Kidney (tissue), 13 donors: ENCODE measurements at regions not wholly inside any gene's neighbourhood (a gene's known extent, or its start where the extent isn't known, plus 50 kb on each side); places are given as distances from the start of the nearest gene placed in this dataset.

Source experiments
- DNase-seq, 5 donors: peaks; one replicate each; pipeline ENCODE4 v3.0.0-alpha.2; 2013 to 2020
- FAIRE-seq: peaks from 2 replicates; lab custom pipeline; 2012; peaks lifted over from hg19 to GRCh38; lab: Jason Lieb, UNC
- H3K27ac ChIP-seq, 2 donors: one replicate each; pipeline ENCODE4 v1.7.0; 2013; ENCODE audit warnings: low read depth in 2 of 2, low read length in 2 of 2, inconsistent platforms in 1 of 2
- H3K27me3 ChIP-seq: one replicate; pipeline ENCODE4 v1.7.1; 2013; ENCODE audit warnings: low read length, inconsistent platforms; ENCODE audit not compliant: control insufficient read depth, insufficient read depth
- H3K36me3 ChIP-seq, 3 donors: one replicate each; pipeline versions ENCODE4 v1.7.0 to v1.7.1; 2013; ENCODE audit warnings: low read length in 3 of 3, control low read depth in 1 of 3, inconsistent platforms in 1 of 3; ENCODE audit not compliant: insufficient read depth in 3 of 3, control insufficient read depth in 2 of 3
- H3K4me1 ChIP-seq, 3 donors: one replicate each; pipeline versions ENCODE4 v1.7.0 to v1.7.1; 2013; ENCODE audit warnings: low read length in 3 of 3, inconsistent platforms in 1 of 3, low read depth in 1 of 3; ENCODE audit not compliant: control insufficient read depth in 2 of 3, insufficient read depth in 2 of 3
- H3K4me3 ChIP-seq, 3 donors: one replicate each; pipeline versions ENCODE4 v1.7.0 to v1.8.1; 2013; ENCODE audit warnings: low read length in 3 of 3, control low read depth in 1 of 3, inconsistent platforms in 1 of 3
- H3K9ac ChIP-seq, 3 donors: one replicate each; pipeline versions ENCODE4 v1.7.0 to v1.7.1; 2013; ENCODE audit warnings: low read length in 3 of 3, control low read depth in 1 of 3, inconsistent platforms in 1 of 3
- H3K9me3 ChIP-seq, 3 donors: one replicate each; pipeline versions ENCODE4 v1.7.0 to v1.7.1; 2013; ENCODE audit warnings: low read length in 3 of 3, control low read depth in 1 of 3, inconsistent platforms in 1 of 3; ENCODE audit not compliant: control insufficient read depth in 2 of 3, insufficient read depth in 1 of 3
- intact Hi-C: fragments of 100-400 bp; cut with DNase I; formaldehyde crosslinking; loops from one replicate; pipeline ENCODE4 v1.11.1; 2022
- TF ChIP-seq, protein P1 (sequence below): IDR thresholded peaks from 3 replicates; pipeline ENCODE4 v1.5.1; 2012; ENCODE audit warnings: mild to moderate bottlenecking, moderate library complexity, borderline replicate concordance; ENCODE audit not compliant: insufficient read depth; ENCODE audit errors: extremely low read depth
- donor health status: control.
- donor health status: control.
- donor health status: control.
- donor health status: control.
- donor health status: control.
- donor health status: DM: yes; HTN: yes; CAD: no.
- donor health status: Normal renal cell carcinoma (clear cell type).

- DNase-seq (no peak), FAIRE-seq (no peak)
- no peaks in the 10 kb centered on the region for H3K36me3 ChIP-seq
- H3K4me3 ChIP-seq = no peak overlapping the region
- intact Hi-C loops = no loop called here
- TF ChIP-seq, protein P1, sequence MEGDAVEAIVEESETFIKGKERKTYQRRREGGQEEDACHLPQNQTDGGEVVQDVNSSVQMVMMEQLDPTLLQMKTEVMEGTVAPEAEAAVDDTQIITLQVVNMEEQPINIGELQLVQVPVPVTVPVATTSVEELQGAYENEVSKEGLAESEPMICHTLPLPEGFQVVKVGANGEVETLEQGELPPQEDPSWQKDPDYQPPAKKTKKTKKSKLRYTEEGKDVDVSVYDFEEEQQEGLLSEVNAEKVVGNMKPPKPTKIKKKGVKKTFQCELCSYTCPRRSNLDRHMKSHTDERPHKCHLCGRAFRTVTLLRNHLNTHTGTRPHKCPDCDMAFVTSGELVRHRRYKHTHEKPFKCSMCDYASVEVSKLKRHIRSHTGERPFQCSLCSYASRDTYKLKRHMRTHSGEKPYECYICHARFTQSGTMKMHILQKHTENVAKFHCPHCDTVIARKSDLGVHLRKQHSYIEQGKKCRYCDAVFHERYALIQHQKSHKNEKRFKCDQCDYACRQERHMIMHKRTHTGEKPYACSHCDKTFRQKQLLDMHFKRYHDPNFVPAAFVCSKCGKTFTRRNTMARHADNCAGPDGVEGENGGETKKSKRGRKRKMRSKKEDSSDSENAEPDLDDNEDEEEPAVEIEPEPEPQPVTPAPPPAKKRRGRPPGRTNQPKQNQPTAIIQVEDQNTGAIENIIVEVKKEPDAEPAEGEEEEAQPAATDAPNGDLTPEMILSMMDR = no peak
- no peak overlapping the region for H3K27ac ChIP-seq
- no peaks in the 10 kb centered on the region for H3K27me3 ChIP-seq
- H3K9me3 ChIP-seq = no peaks in the 10 kb centered on the region
- peaks cover 0 to 3% (median 0%) of the 10 kb centered on the region in 3 donors for H3K4me1 ChIP-seq
- no peak overlapping the region for H3K9ac ChIP-seq
Observed at GRCh38 chr14:100450736-100451135, 127.6 kb downstream of the SLC25A47 start.

- Histone ChIP-seq H3K27ac (no peak overlapping the region), H3K9me3 (no peaks in the 10 kb centered on the region), H3K27me3 (no peaks in the 10 kb centered on the region), H3K36me3 (no peaks in the 10 kb centered on the region), H3K4me1 (peaks cover 0 to 3% (median 0%) of the 10 kb centered on the region in 3 donors), H3K4me3 (no peak overlapping the region), H3K9ac (no peak overlapping the region)
- DNase-seq (no peak), FAIRE-seq (no peak)
- TF ChIP-seq, protein P1 = no peak
- intact Hi-C loops = no loop called here
Observed at GRCh38 chr14:100451264-100451663, 128.1 kb downstream of the SLC25A47 start.

- H3K4me1 ChIP-seq = no peaks in the 10 kb centered on the region
- H3K9me3 ChIP-seq = no peaks in the 10 kb centered on the region
- TF ChIP-seq, protein P1 = no peak
- intact Hi-C loops = no loop called here
- no peak overlapping the region for H3K4me3 ChIP-seq
- no peak overlapping the region for H3K27ac ChIP-seq
- no peaks in the 10 kb centered on the region for H3K27me3 ChIP-seq
- H3K36me3 ChIP-seq = no peaks in the 10 kb centered on the region
- no peak overlapping the region for H3K9ac ChIP-seq
- DNase-seq (no peak), FAIRE-seq (no peak)
Observed at GRCh38 chr14:100453930-100454329, 130.8 kb downstream of the SLC25A47 start.

DNA sequence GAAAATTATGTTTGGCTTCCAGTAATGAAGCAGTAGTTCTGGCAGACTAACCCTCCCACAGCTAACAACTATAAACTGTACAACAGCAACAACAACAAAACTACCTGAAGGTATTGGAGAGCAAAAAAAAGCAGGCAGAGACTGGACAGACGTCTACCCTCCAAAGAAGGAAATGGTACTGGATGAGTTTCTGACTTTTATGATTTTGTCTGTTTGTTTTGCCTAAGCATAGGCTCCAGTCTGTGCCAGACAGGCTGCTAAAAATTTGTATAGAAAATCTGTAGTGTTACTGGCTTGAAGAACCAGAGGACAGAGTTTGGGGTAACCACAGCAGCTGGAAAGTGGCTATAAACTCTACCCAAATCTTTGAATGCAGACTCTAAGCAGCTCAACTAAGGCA, 131.3 kb downstream of the SLC25A47 start:
- no peak overlapping the region for H3K4me3 ChIP-seq
- intact Hi-C loops = no loop called here
- no peaks in the 10 kb centered on the region for H3K9me3 ChIP-seq
- no peak overlapping the region for H3K27ac ChIP-seq
- TF ChIP-seq, protein P1 = no peak
- H3K27me3 ChIP-seq = no peaks in the 10 kb centered on the region
- no peak for FAIRE-seq
- no peak for DNase-seq
- no peak overlapping the region for H3K9ac ChIP-seq
- H3K4me1 ChIP-seq = no peaks in the 10 kb centered on the region
- no peaks in the 10 kb centered on the region for H3K36me3 ChIP-seq
